GM12872 (cell line): ENCODE measurements at regions not wholly inside any gene's neighbourhood (a gene's known extent, or its start where the extent isn't known, plus 50 kb on each side); places are given as distances from the start of the nearest gene placed in this dataset.

Experiments used
- TF ChIP-seq, protein P1 (sequence below): IDR thresholded peaks from 3 replicates; pipeline ENCODE4 v1.5.1; 2011; ENCODE audit warnings: low read depth, mild to moderate bottlenecking, low read length, moderate library complexity; ENCODE audit not compliant: insufficient read depth

DNA sequence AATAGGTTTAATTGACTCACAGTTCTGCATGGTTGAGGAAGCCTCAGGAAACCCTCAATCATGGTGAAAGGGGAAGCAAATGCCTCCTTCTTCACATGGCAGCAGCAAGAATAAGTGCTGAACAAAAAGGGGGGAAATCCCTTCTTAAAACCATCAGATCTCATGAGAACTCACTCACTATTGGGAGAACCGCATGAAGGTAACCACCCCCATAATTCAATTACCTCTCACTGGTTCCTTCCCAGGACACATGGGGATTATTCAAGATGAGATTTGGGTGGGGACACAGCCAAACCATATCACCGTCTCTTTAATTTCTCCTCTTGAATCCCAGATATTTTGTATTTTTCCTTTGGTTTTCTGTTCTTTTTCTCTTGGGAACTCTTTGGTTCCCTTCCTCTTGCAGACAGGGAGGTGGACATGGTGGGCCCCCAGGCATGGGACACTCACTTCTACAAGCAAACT lies 223.6 kb downstream of the TBXT start:
- TF ChIP-seq, protein P1, sequence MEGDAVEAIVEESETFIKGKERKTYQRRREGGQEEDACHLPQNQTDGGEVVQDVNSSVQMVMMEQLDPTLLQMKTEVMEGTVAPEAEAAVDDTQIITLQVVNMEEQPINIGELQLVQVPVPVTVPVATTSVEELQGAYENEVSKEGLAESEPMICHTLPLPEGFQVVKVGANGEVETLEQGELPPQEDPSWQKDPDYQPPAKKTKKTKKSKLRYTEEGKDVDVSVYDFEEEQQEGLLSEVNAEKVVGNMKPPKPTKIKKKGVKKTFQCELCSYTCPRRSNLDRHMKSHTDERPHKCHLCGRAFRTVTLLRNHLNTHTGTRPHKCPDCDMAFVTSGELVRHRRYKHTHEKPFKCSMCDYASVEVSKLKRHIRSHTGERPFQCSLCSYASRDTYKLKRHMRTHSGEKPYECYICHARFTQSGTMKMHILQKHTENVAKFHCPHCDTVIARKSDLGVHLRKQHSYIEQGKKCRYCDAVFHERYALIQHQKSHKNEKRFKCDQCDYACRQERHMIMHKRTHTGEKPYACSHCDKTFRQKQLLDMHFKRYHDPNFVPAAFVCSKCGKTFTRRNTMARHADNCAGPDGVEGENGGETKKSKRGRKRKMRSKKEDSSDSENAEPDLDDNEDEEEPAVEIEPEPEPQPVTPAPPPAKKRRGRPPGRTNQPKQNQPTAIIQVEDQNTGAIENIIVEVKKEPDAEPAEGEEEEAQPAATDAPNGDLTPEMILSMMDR = no peak

DNA sequence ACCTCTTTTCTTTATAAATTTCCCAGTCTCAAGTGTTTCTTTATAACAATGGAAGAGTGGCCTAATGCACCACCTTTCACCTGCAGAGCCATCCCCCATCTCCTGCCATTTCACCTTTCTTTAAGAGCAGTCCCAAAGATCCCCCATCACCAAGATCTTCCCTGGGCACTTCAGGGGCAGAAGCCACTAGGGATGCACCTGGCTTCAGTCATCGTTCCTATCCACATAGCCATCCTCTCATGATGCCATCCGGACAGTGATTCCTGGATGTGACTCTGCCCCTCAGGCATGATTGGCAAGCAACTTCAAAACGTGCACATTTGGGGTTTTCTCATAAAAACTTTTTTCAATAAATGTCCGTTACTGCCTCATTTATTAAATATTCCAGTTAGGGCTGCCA lies 225.9 kb downstream of the TBXT start:
- TF ChIP-seq, protein P1 = no peak

DNA sequence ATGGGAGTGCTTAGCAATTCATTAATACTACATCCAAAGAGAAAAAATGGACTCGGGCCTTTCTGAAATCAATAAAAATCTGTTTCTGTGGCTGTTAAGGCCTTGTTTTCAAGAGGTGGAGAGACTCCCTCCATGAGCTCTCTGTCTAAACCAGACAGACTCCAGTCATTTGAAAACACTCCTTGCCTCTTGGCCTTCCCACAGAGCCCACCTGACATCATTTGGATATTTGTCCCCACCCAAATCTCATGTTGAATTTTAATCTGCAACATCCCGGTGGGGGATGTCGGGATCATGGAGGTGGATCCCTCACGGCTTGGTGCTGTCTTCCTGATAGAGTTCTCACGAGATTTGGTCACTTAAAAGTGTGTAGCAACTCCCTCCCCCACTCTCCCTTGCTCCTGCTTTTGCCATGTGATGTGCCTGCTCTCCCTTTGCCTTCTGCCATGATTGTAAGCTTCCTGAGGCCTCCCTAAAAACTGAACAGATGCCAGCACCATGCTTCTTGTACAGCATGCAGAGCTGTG lies 226.3 kb downstream of the TBXT start:
- TF ChIP-seq, protein P1 = no peak

DNA sequence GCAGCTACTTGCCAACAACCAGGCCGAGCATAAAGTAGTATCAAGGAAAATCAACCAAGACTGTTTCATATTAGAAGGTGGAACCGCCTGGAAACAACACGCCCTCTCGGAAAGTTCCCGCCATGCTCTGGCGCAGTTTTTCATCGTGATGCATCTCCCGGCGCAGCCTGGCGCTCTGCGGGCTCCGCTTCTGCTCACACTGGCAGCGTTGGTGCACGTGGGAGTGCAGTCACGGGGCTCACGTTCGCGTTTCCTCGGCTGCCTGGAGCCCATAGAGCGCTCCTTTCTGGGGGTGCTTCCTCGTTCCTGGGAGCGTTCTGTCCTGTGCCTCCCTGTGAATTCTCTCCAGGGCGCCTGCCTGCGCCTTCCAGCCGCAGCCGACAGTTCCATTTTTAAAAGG lies 227.3 kb downstream of the TBXT start:
- TF ChIP-seq, protein P1 = no peak

DNA sequence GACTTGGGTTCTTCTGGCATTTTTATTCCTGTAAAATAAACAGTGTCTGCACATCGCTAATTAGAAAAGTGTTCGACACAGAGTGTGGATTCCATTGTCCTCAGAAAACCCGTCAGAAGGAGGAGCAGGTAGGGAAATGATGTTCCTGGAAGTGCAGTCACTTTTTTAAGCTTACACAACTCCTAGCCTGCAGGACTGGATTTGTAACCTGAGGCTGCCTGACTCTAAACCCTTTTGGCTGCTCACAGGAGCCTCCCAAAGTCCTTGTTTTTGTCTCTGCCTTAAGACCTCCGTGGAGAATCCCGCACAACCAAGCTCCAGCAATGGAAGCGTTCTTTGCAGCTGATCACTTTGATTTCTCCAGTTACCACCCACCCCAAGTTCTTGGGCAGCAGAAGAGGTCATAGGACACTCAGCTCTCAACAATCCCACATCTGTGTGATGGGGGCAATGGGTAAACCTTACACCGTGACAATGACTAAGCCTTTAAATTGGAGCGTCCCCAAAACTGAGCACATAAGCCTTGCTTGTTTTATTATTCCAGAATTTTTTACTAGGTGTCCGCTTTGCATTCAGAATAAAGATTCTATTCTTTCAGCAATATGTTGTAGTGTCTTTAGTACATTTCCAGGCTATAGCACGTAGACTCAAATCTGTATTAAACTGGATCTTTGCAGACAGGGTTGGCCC lies 227.9 kb downstream of the TBXT start:
- TF ChIP-seq, protein P1 = no peak

DNA sequence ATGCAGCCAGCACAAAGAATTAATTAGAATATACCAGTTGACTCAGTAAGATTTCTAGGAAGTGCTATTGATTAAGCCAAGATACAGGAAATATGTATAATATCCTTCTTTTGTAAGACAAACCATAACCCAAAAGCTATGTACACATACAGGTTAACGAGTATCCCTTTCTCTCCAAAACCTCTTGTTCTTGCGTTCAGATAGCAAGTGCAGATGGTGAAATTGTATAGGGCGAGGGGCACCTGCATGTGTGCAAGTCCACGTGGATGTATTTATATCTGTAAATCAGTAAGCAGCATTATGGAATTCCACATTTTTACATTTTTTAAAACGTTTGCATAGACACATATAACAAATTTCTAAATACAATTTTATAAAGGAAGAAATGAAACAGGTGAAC lies 228.6 kb downstream of the TBXT start:
- TF ChIP-seq, protein P1 = no peak

DNA sequence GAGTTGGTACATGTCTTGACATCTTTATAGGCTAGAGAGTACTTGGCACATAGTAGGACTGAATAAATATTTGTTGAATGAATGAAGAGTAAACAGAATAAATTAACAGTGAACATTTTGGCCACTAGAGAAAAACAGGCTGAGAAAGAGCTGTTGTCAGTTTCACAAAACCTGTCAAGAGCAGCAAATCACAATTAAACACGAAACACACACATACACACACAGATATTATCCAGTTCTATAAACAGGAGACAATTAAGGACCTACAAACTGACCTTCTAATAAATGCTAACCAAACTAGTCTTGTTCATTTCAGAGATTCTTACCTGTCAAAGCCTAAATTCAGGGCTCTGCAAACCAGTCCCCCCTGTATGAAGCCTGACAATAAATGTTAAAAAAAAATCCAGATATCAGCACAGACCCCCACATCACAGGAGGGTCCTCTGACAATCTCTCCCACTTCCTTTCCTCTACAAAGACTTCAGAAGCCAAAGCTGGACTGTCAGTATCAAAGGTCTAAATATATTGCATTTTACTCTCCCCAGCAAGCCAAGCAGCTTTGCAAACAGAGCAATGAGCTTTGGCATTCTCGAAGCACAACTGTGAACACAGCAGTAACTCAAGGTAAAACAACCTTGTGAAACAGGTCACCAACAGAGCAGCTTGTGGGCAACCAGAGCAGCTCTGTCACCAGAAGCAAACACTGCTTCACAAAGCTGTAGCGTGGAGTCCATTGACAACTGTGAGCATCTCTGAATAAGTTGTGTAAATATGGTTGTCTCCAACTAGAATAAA lies 229.9 kb downstream of the TBXT start:
- TF ChIP-seq, protein P1 = no peak
